Erythroblast (primary cell): ENCODE measurements at regions not wholly inside any gene's neighbourhood (a gene's known extent, or its start where the extent isn't known, plus 50 kb on each side); places are given as distances from the start of the nearest gene placed in this dataset.

Source experiments
- GATA1 ChIP-seq: IDR thresholded peaks from 2 replicates; pipeline ENCODE4 v1.6.1; 2011; ENCODE audit warnings: low read depth, mild to moderate bottlenecking, control low read depth, low read length, moderate library complexity
- POLR2A ChIP-seq: IDR thresholded peaks from 2 replicates; pipeline ENCODE4 v1.6.1; 2011; ENCODE audit warnings: mild to moderate bottlenecking, low read length

DNA sequence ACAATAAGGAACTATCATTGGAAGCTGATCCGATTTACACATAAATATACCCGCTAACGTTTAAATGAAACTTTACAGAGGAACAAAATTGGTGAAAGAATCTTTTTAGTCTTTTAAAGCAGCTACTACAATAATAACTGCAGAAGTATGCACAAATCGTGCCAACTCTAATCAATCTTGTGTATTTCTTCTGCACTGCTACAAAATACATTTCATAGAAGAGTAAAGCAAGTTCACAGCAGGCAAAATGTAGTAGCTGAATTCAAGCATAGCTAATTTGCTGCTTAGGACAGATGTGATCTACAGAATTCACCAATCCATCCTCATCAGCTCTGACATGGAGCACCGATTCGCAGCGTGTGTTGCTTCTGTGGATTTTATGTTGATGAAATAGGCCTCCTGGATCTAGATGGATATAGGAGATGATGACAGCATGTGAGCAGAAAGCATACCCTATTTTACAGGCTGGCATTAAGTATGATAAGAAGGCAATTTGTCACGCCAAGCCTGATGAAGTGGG lies 367.3 kb upstream of the FGF13 start:
- no peak for TF ChIP-seq GATA1
- no peak for TF ChIP-seq POLR2A
